ENCODE measurements at regions not wholly inside any gene's neighbourhood (a gene's known extent, or its start where the extent isn't known, plus 50 kb on each side); places are given as distances from the start of the nearest gene placed in this dataset.

DNA sequence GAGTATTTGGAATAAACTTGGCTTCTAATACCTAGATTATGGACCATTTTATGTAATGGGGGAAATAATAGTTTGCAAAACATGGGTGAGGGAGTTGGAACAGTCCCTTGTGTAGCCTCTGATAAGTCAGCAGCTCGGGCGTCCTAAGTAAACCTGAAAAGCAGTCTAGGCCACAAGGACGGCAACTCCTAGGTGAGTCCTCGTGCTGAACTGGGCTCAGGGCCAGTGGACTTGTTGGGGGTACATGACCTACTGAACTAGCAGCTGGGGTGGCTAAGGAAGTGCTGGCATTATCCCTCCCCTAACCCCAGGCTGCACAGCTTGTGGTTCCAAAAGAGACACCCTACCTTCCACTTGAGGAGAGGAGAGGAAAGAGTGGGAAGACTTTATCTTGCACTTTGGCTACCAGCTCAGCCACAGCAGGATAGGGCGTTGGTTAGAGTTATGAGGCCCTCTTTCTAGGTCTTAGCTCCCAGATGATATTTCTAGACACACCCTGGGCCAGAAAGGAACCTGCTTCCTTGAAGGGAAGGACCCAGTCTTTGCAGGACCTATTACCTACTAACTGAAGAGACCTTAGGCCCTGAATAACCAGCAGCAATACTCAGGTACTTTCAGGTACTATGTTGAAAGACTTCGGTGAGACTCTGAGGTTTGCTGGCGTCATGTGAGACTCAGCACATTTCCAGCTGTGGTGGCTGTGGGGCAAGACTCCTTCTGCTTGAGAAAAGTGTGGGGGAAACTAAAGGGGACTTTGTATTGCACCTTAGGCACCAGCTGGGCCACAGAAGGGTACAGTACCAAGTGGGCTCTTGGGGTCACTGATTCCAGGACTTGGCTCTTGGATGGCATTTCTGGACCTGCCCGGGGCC, 71.0 kb downstream of the AQP4 start:
- H3K4me1 ChIP-seq (ENCODE audit: control insufficient read depth in 2 of 3, insufficient read depth in 2 of 3, low read depth in 1 of 3, low read length in 3 of 3), result no peaks in the 10 kb centered on the region
- no peaks in the 10 kb centered on the region for H3K36me3 ChIP-seq (ENCODE audit: control insufficient read depth in 2 of 3, insufficient read depth in 3 of 3, low read length in 3 of 3)
- no peak for FAIRE-seq
- TF ChIP-seq, protein P1, sequence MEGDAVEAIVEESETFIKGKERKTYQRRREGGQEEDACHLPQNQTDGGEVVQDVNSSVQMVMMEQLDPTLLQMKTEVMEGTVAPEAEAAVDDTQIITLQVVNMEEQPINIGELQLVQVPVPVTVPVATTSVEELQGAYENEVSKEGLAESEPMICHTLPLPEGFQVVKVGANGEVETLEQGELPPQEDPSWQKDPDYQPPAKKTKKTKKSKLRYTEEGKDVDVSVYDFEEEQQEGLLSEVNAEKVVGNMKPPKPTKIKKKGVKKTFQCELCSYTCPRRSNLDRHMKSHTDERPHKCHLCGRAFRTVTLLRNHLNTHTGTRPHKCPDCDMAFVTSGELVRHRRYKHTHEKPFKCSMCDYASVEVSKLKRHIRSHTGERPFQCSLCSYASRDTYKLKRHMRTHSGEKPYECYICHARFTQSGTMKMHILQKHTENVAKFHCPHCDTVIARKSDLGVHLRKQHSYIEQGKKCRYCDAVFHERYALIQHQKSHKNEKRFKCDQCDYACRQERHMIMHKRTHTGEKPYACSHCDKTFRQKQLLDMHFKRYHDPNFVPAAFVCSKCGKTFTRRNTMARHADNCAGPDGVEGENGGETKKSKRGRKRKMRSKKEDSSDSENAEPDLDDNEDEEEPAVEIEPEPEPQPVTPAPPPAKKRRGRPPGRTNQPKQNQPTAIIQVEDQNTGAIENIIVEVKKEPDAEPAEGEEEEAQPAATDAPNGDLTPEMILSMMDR (IDR thresholded peaks at IDR 0.05; ENCODE audit: borderline replicate concordance, extremely low read depth, insufficient read depth), result no peak
- H3K27ac ChIP-seq (ENCODE audit: low read depth in 2 of 2, low read length in 2 of 2), result no peak overlapping the region
- H3K9me3 ChIP-seq (ENCODE audit: control insufficient read depth in 2 of 3, insufficient read depth in 1 of 3, low read length in 3 of 3), result no peaks in the 10 kb centered on the region
- H3K9ac ChIP-seq (ENCODE audit: low read length in 3 of 3), result no peak overlapping the region
- H3K27me3 ChIP-seq (ENCODE audit: control insufficient read depth, insufficient read depth, low read length), result no peaks in the 10 kb centered on the region
- intact Hi-C loops (cut with DNase I), result no loop called here
- H3K4me3 ChIP-seq (ENCODE audit: low read length in 3 of 3), result no peak overlapping the region
- DNase-seq, result no peak

DNA sequence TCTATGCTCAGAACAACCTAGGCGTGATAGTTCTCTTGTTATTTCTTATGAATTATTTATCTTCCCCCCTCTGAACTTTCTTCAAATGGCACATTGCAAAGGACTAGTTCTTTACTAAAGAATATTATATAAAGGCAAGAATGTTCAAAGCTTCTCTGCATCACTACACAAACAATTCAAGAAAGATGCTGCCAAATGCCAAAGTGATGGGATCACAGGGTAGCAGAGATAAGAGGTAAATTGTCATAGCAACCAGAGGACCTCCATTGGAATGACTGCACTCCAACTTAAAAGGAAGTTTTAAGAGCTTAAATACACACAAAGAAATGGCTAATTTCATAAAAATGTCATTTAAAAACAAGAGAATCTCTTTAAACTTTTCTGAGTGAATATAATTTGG, 72.8 kb downstream of the AQP4 start:
- Histone ChIP-seq H3K36me3 (ENCODE audit: control insufficient read depth in 2 of 3, insufficient read depth in 3 of 3, low read length in 3 of 3) (no peaks in the 10 kb centered on the region), H3K27ac (ENCODE audit: low read depth in 2 of 2, low read length in 2 of 2) (no peak overlapping the region), H3K9me3 (ENCODE audit: control insufficient read depth in 2 of 3, insufficient read depth in 1 of 3, low read length in 3 of 3) (no peaks in the 10 kb centered on the region), H3K9ac (ENCODE audit: low read length in 3 of 3) (no peak overlapping the region), H3K4me3 (ENCODE audit: low read length in 3 of 3) (no peak overlapping the region), H3K4me1 (ENCODE audit: control insufficient read depth in 2 of 3, insufficient read depth in 2 of 3, low read depth in 1 of 3, low read length in 3 of 3) (no peaks in the 10 kb centered on the region), H3K27me3 (ENCODE audit: control insufficient read depth, insufficient read depth, low read length) (no peaks in the 10 kb centered on the region)
- TF ChIP-seq, protein P1 (IDR thresholded peaks at IDR 0.05; ENCODE audit: borderline replicate concordance, extremely low read depth, insufficient read depth), result no peak
- DNase-seq (no peak), FAIRE-seq (no peak)
- intact Hi-C loops (cut with DNase I), result no loop called here

GRCh38 chr18:26791676-26792075, 73.8 kb downstream of the AQP4 start:
- DNase-seq (no peak), FAIRE-seq (no peak)
- Histone ChIP-seq H3K4me1 (ENCODE audit: control insufficient read depth in 2 of 3, insufficient read depth in 2 of 3, low read depth in 1 of 3, low read length in 3 of 3) (no peaks in the 10 kb centered on the region), H3K9me3 (ENCODE audit: control insufficient read depth in 2 of 3, insufficient read depth in 1 of 3, low read length in 3 of 3) (no peaks in the 10 kb centered on the region), H3K27me3 (ENCODE audit: control insufficient read depth, insufficient read depth, low read length) (no peaks in the 10 kb centered on the region), H3K4me3 (ENCODE audit: low read length in 3 of 3) (no peak overlapping the region), H3K36me3 (ENCODE audit: control insufficient read depth in 2 of 3, insufficient read depth in 3 of 3, low read length in 3 of 3) (no peaks in the 10 kb centered on the region), H3K9ac (ENCODE audit: low read length in 3 of 3) (no peak overlapping the region), H3K27ac (ENCODE audit: low read depth in 2 of 2, low read length in 2 of 2) (no peak overlapping the region)
- intact Hi-C loops (cut with DNase I), result no loop called here
- TF ChIP-seq, protein P1 (IDR thresholded peaks at IDR 0.05; ENCODE audit: borderline replicate concordance, extremely low read depth, insufficient read depth), result no peak

All from kidney (tissue), 13 donors.